ENCODE measurements at regions not wholly inside any gene's neighbourhood (a gene's known extent, or its start where the extent isn't known, plus 50 kb on each side); places are given as distances from the start of the nearest gene placed in this dataset.

- no peak for DNase-seq
- Histone ChIP-seq H3K4me3 (no peak overlapping the region), H3K36me3 (no peaks in the 10 kb centered on the region), H3K9me3 (no peaks in the 10 kb centered on the region), H3K4me1 (no peaks in the 10 kb centered on the region), H3K27ac (no peak overlapping the region), H3K27me3 (no peaks in the 10 kb centered on the region)
- intact Hi-C loops (cut with DNase I), result no loop called here
- 50 to 52% methylated on average over 17 to 20 of the region's 20 CpGs for WGBS, 2 donors
- TF ChIP-seq CTCF (IDR thresholded peaks at IDR 0.05) (no peak), POLR2A (IDR thresholded peaks at IDR 0.05) (no peak)
Measured at GRCh38 chr2:47653902-47654789, 83.4 kb upstream of the KCNK12 start.

DNA sequence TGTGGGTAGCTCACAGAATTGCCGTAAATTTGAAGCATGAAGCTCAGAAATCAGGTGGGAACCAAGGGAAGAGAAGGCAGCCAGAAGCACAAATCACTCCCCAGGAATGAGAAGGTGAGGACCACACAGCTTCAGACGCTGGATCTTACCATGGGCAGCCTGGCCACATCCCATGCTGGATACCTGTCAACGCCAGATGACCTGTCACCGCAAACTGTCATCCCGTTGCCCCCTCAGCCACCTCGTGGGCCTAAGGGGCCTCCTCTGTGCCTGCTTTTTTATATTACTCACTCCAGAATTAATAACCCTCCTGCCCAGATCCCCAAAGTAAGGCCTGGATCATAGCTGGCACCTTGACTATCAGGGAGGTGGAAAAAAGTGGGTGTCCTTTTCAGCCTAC, 82.3 kb upstream of the KCNK12 start:
- Histone ChIP-seq H3K4me1 (no peaks in the 10 kb centered on the region), H3K27ac (no peak overlapping the region), H3K4me3 (no peak overlapping the region), H3K9me3 (no peaks in the 10 kb centered on the region), H3K36me3 (no peaks in the 10 kb centered on the region), H3K27me3 (no peaks in the 10 kb centered on the region)
- DNase-seq, result no peak
- TF ChIP-seq CTCF (IDR thresholded peaks at IDR 0.05) (no peak), POLR2A (IDR thresholded peaks at IDR 0.05) (no peak)
- intact Hi-C loops (cut with DNase I), result no loop called here
- WGBS, 2 donors, result 62 to 79% methylated on average over 6 of the region's 6 CpGs

DNA sequence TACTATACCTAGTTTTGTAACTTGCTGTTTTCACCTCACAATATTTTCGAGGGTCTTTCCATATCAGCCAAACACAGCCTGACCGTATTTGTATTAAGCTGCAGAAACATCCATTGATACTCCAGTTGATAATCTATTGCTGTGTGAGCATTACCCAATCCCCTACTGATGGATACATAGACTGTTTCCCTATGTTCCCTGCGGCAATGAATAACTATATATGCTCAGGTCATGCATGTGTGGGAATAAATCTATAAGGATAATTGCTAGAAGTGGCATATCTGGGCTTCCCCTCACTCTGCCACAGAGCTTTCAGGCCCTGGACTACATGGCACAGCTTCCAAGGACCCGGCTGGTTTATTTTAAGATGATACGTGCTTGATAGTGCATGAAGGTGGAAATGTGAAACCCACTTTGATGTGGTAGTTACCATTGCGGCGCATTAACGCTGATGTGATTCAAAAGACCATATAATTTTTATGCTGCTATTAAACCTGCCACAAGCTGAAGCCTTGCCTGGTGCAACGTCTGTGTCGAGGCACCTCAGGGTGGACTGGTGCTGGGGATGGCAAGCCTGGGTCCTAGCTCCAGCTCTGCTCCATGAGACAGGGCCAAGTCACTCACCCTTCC, 81.4 kb upstream of the KCNK12 start:
- Histone ChIP-seq H3K36me3 (no peaks in the 10 kb centered on the region), H3K27me3 (no peaks in the 10 kb centered on the region), H3K9me3 (no peaks in the 10 kb centered on the region), H3K4me3 (no peak overlapping the region), H3K27ac (no peak overlapping the region), H3K4me1 (no peaks in the 10 kb centered on the region)
- TF ChIP-seq CTCF (IDR thresholded peaks at IDR 0.05), result no peak
- TF ChIP-seq POLR2A (IDR thresholded peaks at IDR 0.05), result no peak
- DNase-seq, result no peak
- intact Hi-C loops (cut with DNase I), result no loop called here
- 82 to 83% methylated on average over 3 to 10 of the region's 10 CpGs for WGBS, 2 donors

DNA sequence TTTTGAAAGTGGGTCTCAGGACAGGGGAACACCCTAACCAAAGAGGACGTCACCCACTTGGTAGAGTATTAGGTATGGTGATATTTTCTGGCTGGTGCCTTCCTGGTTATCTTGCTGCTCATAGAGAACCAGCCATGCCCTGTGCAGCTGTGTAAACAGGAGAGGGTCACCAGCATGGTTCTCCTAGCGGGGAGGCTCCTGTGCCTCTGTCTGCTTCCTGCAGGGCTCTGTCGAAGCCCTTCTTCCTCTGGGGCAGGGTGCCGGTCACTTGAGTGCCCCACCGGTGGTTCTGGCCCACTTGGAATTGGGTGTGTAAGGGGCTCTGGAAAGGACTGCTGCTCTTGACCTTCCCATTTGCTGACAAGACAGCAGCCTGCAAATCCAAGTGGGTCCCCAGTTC, 80.5 kb upstream of the KCNK12 start:
- H3K4me1 ChIP-seq, result no peaks in the 10 kb centered on the region
- WGBS, 2 donors, result 33 to 57% methylated on average over 4 of the region's 5 CpGs

More for the DNA sequence above, 80.5 kb upstream of the KCNK12 start:
- Histone ChIP-seq H3K27me3 (no peaks in the 10 kb centered on the region), H3K4me3 (no peak overlapping the region), H3K36me3 (no peaks in the 10 kb centered on the region), H3K9me3 (no peaks in the 10 kb centered on the region), H3K27ac (no peak overlapping the region)
- intact Hi-C loops (cut with DNase I), result no loop called here
- TF ChIP-seq CTCF (IDR thresholded peaks at IDR 0.05), result no peak
- TF ChIP-seq POLR2A (IDR thresholded peaks at IDR 0.05), result no peak
- no peak for DNase-seq
